Colonic mucosa (tissue), 4 donors: ENCODE measurements at regions not wholly inside any gene's neighbourhood (a gene's known extent, or its start where the extent isn't known, plus 50 kb on each side); places are given as distances from the start of the nearest gene placed in this dataset.

Experiments used
- DNase-seq: peaks from one replicate; pipeline ENCODE4 v3.0.0-alpha.2; 2020
- H3K27ac ChIP-seq: fragments of 200-600 bp; one replicate; pipeline ENCODE4 v1.8.0; 2021
- H3K27me3 ChIP-seq: fragments of 200-600 bp; one replicate; pipeline ENCODE4 v1.8.0; 2021
- H3K36me3 ChIP-seq: fragments of 200-600 bp; one replicate; pipeline ENCODE4 v1.8.0; 2021
- H3K4me1 ChIP-seq: fragments of 200-600 bp; one replicate; pipeline ENCODE4 v1.8.0; 2021; ENCODE audit warnings: mild to moderate bottlenecking
- H3K4me3 ChIP-seq: fragments of 200-600 bp; one replicate; pipeline ENCODE4 v1.8.0; 2021
- H3K9ac ChIP-seq, 2 donors: one replicate each; pipeline ENCODE4 v1.7.0; 2013; ENCODE audit warnings: control low read depth in 2 of 2, low read depth in 2 of 2, low read length in 2 of 2
- H3K9me3 ChIP-seq: fragments of 200-600 bp; one replicate; pipeline ENCODE4 v1.8.0; 2021
- intact Hi-C: fragments of 100-400 bp; cut with DNase I; formaldehyde crosslinking; loops from one replicate; pipeline ENCODE4 v1.14.1; 2022
- TF ChIP-seq, protein P1 (sequence below): fragments of 200-600 bp; IDR thresholded peaks from one replicate; pipeline ENCODE4 v1.8.0; 2022; ENCODE audit warnings: antibody characterized with exemption, mild to moderate bottlenecking
- donor health status: healthy.
- donor health status: DM: no; HTN: no; CAD: no.
- donor health status: DM: no; HTN: no; CAD: no.

DNA sequence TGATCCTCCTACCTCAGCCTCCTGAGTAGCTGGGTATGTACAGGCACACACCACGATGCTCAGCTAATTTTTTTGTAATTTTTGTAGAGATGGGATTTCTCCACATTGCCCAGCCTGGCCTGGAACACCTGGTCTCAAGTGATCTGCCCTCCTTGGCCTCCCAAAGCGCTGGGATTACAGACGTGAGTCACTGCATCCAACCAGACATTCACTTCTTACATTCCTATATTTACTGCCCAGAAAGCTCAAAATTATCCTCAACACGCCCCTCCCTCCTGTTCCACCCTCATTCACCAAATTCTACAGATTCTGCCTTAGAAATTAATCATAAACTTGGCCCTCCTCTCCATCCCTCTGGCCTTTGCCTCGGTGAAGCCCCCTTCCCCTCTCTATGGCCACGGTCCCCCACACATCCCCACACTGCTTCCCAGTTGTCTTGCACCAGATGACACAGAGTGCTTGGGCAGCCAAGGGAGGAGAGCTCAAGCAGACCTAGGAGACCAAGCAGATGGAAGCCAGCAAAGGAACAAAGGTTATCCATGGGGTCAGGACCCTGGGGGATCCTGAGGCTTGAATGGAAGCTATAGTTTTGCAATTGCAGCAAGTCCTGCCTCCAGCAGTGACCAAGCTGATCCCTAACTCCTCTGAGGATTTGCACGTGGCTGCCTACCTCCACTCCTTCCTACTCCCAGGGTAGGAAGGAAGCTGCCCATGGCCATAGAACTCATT, 213.2 kb upstream of the FOXN3 start:
- Histone ChIP-seq H3K36me3 (no peaks in the 10 kb centered on the region), H3K4me1 (no peaks in the 10 kb centered on the region), H3K27me3 (no peaks in the 10 kb centered on the region), H3K27ac (no peak overlapping the region), H3K4me3 (no peak overlapping the region), H3K9me3 (no peaks in the 10 kb centered on the region), H3K9ac (no peak overlapping the region)
- no peak for DNase-seq
- intact Hi-C loops = no loop called here
- TF ChIP-seq, protein P1, sequence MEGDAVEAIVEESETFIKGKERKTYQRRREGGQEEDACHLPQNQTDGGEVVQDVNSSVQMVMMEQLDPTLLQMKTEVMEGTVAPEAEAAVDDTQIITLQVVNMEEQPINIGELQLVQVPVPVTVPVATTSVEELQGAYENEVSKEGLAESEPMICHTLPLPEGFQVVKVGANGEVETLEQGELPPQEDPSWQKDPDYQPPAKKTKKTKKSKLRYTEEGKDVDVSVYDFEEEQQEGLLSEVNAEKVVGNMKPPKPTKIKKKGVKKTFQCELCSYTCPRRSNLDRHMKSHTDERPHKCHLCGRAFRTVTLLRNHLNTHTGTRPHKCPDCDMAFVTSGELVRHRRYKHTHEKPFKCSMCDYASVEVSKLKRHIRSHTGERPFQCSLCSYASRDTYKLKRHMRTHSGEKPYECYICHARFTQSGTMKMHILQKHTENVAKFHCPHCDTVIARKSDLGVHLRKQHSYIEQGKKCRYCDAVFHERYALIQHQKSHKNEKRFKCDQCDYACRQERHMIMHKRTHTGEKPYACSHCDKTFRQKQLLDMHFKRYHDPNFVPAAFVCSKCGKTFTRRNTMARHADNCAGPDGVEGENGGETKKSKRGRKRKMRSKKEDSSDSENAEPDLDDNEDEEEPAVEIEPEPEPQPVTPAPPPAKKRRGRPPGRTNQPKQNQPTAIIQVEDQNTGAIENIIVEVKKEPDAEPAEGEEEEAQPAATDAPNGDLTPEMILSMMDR = no peak

DNA sequence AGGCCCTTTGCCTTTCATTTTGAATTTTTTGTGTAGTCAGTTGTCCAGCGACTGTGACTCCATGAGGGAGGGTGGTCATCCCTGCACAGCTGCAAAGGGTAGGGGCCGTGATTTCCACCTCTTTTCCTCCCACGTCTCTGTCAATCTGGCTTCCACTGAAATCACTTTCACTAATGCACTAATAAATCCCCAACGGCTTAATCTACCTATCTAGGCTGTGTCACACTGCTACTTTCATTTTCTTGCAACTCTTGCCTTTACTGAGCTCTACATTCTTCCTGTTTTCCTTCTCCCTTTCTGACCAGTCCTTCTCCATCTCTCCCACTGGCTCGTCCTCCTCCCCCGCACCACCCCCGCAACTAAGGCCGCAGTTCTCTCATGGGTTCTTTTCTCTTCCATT, 212.3 kb upstream of the FOXN3 start:
- H3K9me3 ChIP-seq = no peaks in the 10 kb centered on the region
- no peak overlapping the region for H3K4me3 ChIP-seq
- no peaks in the 10 kb centered on the region for H3K27me3 ChIP-seq
- H3K4me1 ChIP-seq = peaks cover 3% of the 10 kb centered on the region
- no peak overlapping the region for H3K9ac ChIP-seq
- TF ChIP-seq, protein P1 = no peak
- DNase-seq = no peak
- intact Hi-C loops = no loop called here
- no peak overlapping the region for H3K27ac ChIP-seq
- H3K36me3 ChIP-seq = no peaks in the 10 kb centered on the region

DNA sequence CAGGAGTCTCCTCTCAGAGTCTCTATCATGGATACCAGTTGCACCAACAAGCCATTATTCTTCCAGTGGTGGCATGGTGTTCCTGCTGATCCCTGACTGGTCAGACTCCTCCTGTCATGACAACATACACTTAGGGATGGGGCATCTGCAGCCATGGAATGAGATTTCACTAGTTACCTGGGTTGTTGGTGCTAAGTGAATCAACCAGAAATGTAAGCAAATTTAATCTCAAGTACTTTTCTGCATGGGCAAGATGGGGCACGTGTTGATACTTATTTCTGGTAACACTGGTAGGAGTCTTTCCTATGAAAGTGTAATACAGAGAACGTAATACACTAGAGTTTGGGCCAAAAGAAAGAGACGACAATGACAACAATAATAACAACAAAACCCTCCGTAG, 211.5 kb upstream of the FOXN3 start:
- TF ChIP-seq, protein P1 = no peak
- Histone ChIP-seq H3K4me3 (no peak overlapping the region), H3K9ac (no peak overlapping the region), H3K9me3 (no peaks in the 10 kb centered on the region), H3K27me3 (no peaks in the 10 kb centered on the region), H3K36me3 (no peaks in the 10 kb centered on the region), H3K4me1 (peaks cover 3% of the 10 kb centered on the region), H3K27ac (no peak overlapping the region)
- DNase-seq = no peak
- intact Hi-C loops = no loop called here

DNA sequence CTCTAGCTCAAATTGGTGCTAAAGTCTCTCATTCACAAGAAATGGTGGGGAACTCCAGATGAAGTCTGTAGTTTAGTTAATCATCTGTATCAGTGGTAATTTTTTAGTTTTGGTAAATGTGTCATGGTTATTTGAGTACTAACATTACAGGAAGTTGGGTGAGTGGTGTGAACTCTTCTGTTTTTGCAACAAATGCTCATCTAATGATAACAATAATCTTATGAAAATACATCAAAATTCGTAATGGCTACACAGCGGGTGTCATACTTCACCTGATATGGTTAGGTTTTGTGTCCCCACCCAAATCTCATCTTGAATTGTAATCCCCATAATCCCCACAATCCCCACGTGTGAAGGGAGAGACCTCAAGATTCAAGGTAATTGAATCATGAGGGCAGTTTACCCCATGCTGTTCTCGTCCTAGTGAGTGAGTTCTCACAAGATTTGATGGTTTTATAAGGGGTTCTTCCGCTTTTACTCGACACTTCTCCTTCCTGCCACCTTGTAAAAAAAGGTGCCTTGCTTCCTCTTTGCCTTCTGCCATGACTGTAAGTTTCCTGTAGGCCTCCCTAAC, 209.3 kb upstream of the FOXN3 start:
- intact Hi-C loops = no loop called here
- no peak overlapping the region for H3K4me3 ChIP-seq
- H3K27ac ChIP-seq = no peak overlapping the region

DNA sequence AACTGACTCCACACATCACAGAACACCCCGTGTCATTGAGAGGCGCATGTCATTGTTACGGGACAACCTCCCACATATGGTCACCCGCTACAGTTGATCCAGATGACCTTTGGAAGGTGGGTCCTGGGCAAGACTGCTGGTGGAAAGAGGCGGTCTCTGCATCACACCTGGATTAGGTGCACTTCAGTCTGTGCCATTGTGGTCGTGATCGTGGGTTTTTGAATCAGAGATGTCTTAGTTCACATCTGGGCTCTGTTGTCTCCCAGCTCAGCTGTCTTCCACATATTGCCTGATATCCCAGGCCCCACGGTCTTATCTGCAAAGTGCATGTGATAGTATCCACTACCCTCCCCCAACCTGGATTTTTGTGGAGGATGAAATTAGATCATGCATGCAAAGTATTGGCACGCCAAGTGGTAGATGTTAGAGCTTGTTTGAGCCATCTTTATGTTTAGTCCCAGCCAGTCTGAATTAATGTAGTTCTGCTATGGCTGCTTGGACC, 208.7 kb upstream of the FOXN3 start:
- no peak overlapping the region for H3K4me3 ChIP-seq
- no peaks in the 10 kb centered on the region for H3K9me3 ChIP-seq
- DNase-seq = no peak
- intact Hi-C loops = no loop called here
- no peaks in the 10 kb centered on the region for H3K36me3 ChIP-seq
- TF ChIP-seq, protein P1 = no peak
- H3K27me3 ChIP-seq = no peaks in the 10 kb centered on the region
- H3K27ac ChIP-seq = no peak overlapping the region
- H3K4me1 ChIP-seq = peaks cover 3% of the 10 kb centered on the region
- H3K9ac ChIP-seq = no peak overlapping the region

More for the DNA sequence above, 209.3 kb upstream of the FOXN3 start:
- no peaks in the 10 kb centered on the region for H3K36me3 ChIP-seq
- TF ChIP-seq, protein P1 = no peak
- H3K9ac ChIP-seq = no peak overlapping the region
- H3K4me1 ChIP-seq = peaks cover 3% of the 10 kb centered on the region
- H3K9me3 ChIP-seq = no peaks in the 10 kb centered on the region
- no peaks in the 10 kb centered on the region for H3K27me3 ChIP-seq
- no peak for DNase-seq
